Right forelimb (tissue), 1 donor: ENCODE measurements at regions not wholly inside any gene's neighbourhood (a gene's known extent, or its start where the extent isn't known, plus 50 kb on each side); places are given as distances from the start of the nearest gene placed in this dataset.
"Not testable (repeated sequence)": the region's sequence is repeated elsewhere in the genome, so short reads cannot be mapped to it uniquely, and the experiment has no call there.

Experiments used
- DNase-seq: peaks from one replicate; pipeline ENCODE4 v3.0.0-alpha.2; 2018

- DNase-seq, result no peak
Observed at GRCh38 chr7:33792547-33793105, 112.7 kb upstream of the BMPER start.

DNA sequence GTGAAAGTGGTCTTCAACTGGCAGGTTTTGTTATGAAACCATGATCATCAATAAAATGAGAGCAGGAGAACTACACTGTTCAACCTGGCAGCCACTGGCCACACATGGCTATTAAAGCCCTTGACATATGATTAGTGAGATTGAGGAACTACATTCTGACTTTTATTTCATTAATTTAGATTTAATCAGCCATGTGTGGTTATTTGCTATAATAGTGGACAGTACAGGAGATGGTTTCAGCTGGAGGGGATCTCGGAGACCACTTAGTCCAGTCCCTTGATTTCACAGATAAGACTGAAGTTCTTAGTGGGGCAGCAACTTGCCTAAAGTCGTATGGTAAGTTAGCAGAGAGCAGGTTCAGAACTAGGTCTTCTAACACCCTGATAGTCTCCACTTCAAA is 111.7 kb upstream of the BMPER start:
- no peak for DNase-seq

DNA sequence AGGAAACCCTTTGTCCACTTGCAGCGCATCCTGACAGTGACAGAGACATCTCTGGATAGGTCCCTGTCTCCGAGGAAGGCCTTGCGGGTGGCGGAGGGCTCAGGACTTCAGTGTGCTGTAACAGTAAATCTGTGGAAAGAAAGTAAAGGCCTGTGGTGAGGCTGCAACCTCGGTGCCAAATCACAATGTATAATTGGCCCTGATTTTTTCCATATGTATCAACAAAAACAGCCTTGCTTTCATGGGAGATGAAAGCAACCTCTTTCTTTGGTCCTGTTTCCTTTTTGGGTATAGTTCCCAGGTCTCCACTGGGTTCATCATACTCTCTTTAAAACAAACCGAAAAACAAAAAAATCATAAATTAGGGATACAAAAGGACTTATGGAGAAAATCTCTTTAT is 110.9 kb upstream of the BMPER start:
- DNase-seq, result no peak

- no peak for DNase-seq
Observed at GRCh38 chr7:33794959-33795358, 110.4 kb upstream of the BMPER start.

DNA sequence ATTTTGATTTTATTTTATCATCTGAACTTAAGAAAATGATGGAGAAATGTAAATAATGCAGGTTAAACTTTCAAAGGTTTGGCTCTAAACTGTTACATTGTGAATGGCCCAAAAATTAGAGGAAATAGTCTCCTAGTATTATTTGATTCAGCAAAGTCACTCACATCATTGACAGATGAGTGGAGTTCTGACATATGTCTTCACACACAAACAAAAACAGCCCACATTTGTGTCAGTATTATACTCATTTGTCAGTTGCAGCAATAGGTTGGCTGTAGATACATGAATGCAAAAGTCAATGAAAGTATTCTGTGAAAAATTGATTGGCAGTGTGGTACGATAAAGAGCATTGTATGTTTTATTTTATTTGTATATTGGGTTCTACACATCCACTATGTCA is 108.8 kb upstream of the BMPER start:
- DNase-seq, result no peak

GRCh38 chr7:33797512-33797911 is 107.8 kb upstream of the BMPER start:
- not testable (repeated sequence) for DNase-seq

DNA sequence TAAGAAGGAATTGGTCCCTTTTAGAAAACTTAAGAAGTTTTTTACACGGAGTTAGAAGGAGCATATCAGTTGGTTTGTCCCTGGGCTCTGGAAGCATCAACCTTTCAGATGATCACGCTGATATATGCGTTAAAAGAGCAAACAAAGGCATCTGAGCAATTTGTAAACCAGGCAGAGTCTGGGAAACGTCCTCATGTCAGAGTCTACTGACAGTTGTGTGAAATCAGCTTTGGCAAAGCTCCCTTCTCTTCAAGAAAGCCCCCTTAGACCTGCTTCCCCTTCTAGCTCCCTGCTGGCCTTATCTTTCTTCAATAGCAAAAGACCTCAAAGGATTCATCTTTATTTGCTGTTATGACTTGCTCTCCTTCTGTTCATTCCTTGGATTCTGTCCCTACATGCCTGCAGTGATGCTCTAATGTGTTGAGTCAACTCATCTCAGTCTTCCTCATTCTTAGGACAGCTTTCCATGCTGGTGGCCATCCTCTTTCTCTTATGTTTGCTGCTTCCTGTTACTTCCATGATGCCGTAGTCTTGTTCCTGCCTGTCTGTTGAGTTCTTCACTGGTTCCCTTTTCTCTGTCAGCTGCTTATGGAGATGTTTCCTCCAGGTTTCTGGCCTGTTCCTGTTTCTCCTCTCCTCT is 106.5 kb upstream of the BMPER start:
- DNase-seq, result no peak

- DNase-seq, result no peak
Observed at GRCh38 chr7:33799766-33800165, 105.6 kb upstream of the BMPER start.

DNA sequence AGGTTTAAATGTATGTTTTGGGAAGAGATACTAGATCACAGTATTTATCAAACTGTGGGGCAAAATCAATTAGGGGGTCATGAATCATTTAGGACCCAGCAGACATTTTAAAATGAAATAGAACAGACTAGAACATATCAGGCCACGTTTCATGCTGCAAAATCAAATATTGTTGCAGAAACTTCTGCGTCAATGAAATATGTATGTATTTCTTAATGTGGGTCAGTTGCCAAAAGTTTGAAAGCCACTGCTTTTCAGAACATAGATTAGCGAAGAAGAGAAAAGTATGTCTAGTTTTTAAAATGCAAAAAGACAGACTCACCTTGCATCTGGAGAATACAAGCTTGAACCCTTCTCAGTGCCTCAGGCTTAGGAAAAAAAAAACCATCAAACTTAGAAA is 102.7 kb upstream of the BMPER start:
- no peak for DNase-seq

GRCh38 chr7:33804140-33804660 is 101.1 kb upstream of the BMPER start:
- no peak for DNase-seq

DNA sequence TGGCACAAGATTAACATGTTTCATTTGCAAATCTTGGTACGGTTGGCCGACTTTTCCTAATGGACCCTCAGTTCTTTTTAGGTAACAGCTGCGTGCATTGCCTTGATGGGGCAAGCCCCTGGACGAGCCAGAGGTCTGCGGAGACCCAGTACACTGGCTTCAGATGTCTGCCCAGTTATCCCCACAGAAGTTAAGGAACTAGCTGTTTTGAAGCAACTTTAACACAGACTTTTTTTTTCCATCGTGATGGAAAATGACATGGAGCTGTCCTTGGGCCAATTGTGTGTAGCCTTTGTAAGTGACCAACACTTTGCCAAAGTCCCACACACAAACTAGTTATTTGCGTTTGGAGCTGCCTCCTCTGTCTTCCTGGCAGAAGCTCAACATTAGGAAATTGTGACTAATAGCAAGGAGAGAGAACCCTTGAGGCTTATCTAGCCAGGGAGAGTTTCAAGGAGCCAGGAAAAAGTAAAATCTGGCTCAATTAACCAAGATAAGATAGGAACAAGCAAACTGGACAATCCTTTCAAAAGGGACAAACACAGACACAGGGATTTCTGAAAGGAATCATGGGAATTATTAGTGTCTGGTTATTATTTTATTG is 99.6 kb upstream of the BMPER start:
- DNase-seq, result no peak

DNA sequence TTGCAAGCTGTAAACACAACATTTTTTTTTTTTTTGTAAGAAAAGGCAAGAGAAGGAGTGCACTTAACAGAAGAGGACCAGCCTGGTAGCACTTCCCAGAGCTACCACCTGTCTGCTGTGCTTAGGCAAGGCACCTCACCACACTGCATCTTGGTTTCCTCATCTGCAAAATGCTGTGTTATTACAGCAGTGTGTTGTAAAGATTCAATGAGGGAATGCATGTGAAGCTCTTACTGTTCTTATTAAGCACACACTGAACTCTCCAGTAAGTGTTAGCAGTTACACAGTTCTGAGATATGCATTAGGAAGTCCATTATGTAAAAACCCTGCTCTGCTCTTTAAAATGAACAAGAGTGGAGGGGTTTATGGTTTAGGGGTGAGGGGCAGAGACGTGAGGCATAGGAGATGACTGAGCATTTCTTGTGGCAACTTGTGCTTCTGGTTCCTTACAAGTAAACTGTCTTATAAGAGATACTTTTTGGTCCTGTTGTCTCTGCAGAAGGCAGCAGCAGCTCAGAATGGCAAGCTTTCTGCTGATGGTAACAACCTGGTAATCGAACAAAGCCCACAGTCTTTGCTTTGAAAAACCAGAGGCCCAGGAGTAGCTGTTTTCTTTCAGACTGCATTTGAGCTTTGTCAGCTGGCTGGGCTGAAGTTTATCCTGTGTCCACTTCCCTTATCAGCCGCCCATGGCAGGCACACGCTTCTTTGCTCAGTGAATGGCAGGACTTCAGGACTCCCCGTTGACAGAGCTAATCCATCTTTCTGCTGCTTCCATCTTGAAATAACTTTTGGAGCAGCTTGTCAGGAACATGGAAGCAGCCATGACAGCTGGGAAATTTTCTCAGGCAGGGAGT is 98.8 kb upstream of the BMPER start:
- no peak for DNase-seq

- DNase-seq, result no peak
Observed at GRCh38 chr7:33807155-33807530, 98.2 kb upstream of the BMPER start.

DNA sequence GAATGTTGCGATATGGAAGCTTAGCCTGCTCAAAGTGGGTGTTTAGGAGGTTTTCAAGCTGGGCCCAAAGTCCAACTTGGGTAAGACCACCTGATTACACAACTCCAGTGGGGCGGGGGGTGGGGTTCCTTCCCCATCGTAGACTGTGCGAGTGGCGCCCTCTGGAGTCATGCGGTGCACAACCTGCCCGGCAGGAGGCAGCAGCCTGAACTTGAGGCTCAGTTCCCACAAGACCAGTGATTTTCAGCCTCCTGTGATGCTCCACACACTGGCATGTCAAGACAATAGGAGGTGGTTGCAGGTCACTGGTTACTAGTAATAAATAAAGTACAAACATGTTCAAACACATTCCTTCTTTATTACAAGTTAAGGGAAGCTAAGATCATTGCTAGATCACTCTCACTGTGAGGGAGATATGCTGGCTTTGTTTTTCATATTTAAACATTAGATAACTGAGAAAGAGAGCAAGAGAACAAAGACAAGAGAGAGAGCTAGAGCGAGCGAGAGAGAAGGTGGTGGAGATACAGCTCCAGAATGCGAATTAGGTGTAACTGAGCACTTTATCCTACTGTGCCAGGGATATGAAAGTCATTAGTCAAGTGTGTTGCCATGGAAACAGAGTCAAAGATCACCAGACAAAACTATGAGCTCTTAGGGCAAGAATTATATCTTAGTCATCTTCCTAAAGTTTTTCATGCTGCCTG is 97.4 kb upstream of the BMPER start:
- DNase-seq, result no peak

GRCh38 chr7:33809228-33809627 is 96.1 kb upstream of the BMPER start:
- no peak for DNase-seq

DNA sequence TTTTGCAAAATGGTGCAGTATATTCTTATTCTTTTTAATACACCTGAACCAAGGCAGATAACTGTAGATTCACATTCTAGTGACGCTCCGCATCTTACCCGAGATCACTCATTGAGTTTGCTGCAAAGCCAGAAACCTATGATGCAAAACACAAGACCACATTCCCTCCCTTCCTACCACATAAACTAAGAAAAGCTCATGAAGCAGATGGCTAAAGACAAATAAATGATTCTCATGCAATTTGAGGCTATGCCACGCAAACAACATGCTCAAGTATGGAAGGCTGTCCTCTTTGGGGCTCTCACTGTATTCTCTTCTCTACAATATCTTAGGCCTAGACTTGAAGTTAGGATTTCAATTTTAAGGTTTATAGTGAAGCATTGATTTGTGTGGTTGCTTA is 95.0 kb upstream of the BMPER start:
- no peak for DNase-seq

GRCh38 chr7:33813331-33813730 is 92.0 kb upstream of the BMPER start:
- DNase-seq, result no peak

DNA sequence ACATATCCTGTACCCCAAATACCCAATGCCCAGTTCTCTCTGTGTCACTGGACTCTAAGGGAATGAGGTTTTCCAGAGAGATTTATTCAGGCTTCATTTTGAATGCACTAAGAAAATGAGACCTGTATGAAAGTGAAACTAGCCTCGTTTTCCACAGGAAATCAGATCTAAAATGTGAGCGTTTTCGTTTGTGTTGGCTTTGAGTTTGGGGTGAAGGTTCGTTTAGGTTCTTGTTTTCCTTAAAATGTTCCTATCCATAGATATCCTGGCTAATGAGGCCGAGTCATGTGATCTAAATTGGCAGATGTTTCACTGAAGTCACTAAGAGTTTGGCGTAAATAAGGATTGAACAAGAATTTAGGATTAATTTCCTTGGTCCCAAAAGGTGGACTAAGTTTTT is 90.9 kb upstream of the BMPER start:
- no peak for DNase-seq

DNA sequence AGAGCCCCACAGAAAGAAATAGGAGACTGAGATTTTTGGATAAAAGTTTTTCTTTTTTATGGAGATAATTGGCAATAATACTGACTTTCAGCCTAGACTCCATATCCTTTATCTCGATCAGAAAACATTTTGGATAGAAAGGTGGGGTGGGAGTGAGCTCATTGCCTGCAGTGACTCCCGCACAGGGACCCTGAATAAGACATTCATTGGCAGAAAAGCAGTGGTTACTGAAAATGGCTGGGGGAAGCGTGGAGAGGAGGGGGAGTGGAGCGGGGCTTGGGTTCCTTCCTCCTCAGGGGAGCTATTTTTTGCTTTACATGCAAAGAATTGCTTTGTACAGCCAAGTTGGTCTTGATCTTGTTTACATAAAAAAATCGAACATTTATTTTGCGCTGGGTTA is 90.4 kb upstream of the BMPER start:
- DNase-seq, result no peak

DNA sequence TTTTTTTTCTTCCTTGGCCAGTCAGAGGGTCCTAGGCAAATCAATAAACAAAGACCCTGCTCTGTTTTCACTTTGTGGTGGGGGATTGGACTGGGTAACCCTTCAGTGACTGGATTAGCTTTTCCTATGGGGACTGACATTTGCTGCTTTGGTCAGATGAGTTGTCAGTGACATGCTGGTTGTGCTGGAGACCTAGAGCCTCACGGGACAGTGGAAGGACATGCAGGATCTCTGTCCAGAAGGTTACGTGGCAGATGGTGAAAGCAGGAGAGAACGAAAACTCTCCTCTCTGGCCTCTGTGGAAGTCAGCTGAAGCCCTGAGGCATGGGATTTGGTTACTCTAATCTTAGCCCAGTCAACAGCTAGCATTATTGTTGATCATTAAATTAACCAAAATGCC is 90.0 kb upstream of the BMPER start:
- DNase-seq, result no peak

GRCh38 chr7:33816106-33816505 is 89.2 kb upstream of the BMPER start:
- DNase-seq, result no peak

DNA sequence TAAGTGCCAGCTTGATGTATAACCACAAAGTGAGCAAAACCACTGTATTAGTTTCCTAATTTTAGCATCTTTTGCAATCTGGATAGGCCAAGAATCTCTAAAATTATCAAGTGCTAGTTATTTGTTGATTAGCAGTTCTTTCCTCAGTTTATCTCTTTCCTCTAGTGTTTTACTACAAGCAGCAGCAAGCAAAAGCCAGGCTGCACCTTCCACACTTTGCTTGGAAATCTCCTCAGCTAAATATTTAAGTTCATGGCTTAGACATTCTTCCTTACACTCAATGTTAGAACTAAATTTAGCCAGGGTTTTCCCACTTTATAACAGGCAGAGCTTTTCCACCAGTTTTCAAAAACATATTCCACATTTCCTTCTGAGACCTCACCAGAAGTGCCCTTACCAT is 85.7 kb upstream of the BMPER start:
- DNase-seq, result no peak

GRCh38 chr7:33820206-33820605 is 85.1 kb upstream of the BMPER start:
- no peak for DNase-seq
